22Rv1 (cell line): ENCODE measurements at regions not wholly inside any gene's neighbourhood (a gene's known extent, or its start where the extent isn't known, plus 50 kb on each side); places are given as distances from the start of the nearest gene placed in this dataset.

Experiments
- ZFX ChIP-seq: fragments of 450-650 bp; IDR thresholded peaks from 2 replicates; pipeline ENCODE4 v1.6.1; 2017; ENCODE audit warnings: antibody characterized with exemption, borderline replicate concordance
- TF ChIP-seq, protein P1 (sequence below): fragments of 450-650 bp; IDR thresholded peaks from 2 replicates; pipeline ENCODE4 v1.5.1; 2017; ENCODE audit warnings: mild to moderate bottlenecking

DNA sequence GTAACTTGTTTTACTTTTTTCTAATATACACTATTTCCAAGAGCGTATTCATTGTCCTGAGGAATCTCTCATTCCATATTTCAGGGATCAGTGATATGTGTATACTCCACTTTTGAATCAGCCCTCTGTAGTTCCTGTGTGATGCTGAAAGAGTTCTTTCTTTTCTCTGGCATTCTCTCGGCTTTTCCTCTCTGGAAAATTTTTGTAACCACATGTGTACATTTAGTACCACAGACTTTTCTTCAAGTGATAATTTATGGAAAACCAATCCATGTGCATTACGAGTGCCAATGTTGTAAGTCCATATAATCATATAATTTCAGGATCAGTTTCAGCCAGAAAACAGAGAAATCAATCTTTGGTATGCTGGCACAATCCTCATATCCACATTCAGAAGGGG lies 102.2 kb upstream of the MBNL2 start:
- TF ChIP-seq, protein P1, sequence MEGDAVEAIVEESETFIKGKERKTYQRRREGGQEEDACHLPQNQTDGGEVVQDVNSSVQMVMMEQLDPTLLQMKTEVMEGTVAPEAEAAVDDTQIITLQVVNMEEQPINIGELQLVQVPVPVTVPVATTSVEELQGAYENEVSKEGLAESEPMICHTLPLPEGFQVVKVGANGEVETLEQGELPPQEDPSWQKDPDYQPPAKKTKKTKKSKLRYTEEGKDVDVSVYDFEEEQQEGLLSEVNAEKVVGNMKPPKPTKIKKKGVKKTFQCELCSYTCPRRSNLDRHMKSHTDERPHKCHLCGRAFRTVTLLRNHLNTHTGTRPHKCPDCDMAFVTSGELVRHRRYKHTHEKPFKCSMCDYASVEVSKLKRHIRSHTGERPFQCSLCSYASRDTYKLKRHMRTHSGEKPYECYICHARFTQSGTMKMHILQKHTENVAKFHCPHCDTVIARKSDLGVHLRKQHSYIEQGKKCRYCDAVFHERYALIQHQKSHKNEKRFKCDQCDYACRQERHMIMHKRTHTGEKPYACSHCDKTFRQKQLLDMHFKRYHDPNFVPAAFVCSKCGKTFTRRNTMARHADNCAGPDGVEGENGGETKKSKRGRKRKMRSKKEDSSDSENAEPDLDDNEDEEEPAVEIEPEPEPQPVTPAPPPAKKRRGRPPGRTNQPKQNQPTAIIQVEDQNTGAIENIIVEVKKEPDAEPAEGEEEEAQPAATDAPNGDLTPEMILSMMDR, result no peak
- no peak for TF ChIP-seq ZFX
